Esophagus squamous epithelium (tissue), 5 donors: ENCODE measurements at regions not wholly inside any gene's neighbourhood (a gene's known extent, or its start where the extent isn't known, plus 50 kb on each side); places are given as distances from the start of the nearest gene placed in this dataset.

Source experiments
- DNase-seq: peaks from one replicate; lab custom pipeline; 2025; lab: John Stamatoyannopoulos, UW
- H3K27ac ChIP-seq, 4 donors: fragments of 200-600 bp; sonication (generic); one replicate each; pipeline ENCODE4 v1.5.1; 2016 to 2019; ENCODE audit warnings: mild to moderate bottlenecking in 1 of 4
- H3K27me3 ChIP-seq, 4 donors: fragments of 200-600 bp; sonication (generic); 1 replicate in 3 of 4; 2 replicates in 1 of 4; pipeline versions ENCODE4 v1.5.1 to v1.6.0; 2017 to 2021; ENCODE audit warnings: antibody characterized with exemption in 1 of 4
- H3K36me3 ChIP-seq, 3 donors: fragments of 200-600 bp; sonication (generic); one replicate each; pipeline ENCODE4 v1.5.1; 2016 to 2019
- H3K4me1 ChIP-seq, 3 donors: fragments of 200-600 bp; sonication (generic); one replicate each; pipeline ENCODE4 v1.5.1; 2017 to 2019
- H3K4me3 ChIP-seq, 4 donors: fragments of 200-600 bp; sonication (generic); 1 replicate in 3 of 4; 2 replicates in 1 of 4; pipeline ENCODE4 v1.5.1; 2016 to 2019; ENCODE audit warnings: mild to moderate bottlenecking in 2 of 4, moderate library complexity in 1 of 4
- H3K9me3 ChIP-seq, 3 donors: fragments of 200-600 bp; sonication (generic); one replicate each; pipeline ENCODE4 v1.5.1; 2016 to 2019
- POLR2A ChIP-seq, 4 donors: fragments of 450-650 bp; IDR thresholded peaks; one replicate each; pipeline ENCODE4 v1.6.1; 2017; ENCODE audit warnings: antibody characterized with exemption in 4 of 4, mild to moderate bottlenecking in 4 of 4, moderate library complexity in 3 of 4
- WGBS, 2 donors: methylation state at CpG; one replicate each; pipeline ENCODE4 v1.1.5; 2018; 5-methylcytosine and 5-hydroxymethylcytosine counted together
- intact Hi-C: fragments of 100-400 bp; cut with DNase I; formaldehyde crosslinking; loops from one replicate; pipeline ENCODE4 v1.15.0; 2022
- TF ChIP-seq, protein P1 (sequence below), 6 experiments: fragments of 450-650 bp in 4 of 6; fragments of 200-600 bp in 2 of 6; sonication (generic) in 2 of 6; IDR thresholded peaks; one replicate each; pipeline ENCODE4 v1.5.1; 2016 to 2019; ENCODE audit warnings: antibody characterized with exemption in 6 of 6, mild to moderate bottlenecking in 4 of 6, moderate library complexity in 4 of 6
- donor health status: DM: yes; HTN: yes; CAD: no.

GRCh38 chr5:167283691-167284090, 1007.8 kb upstream of the WWC1 start:
- 61 to 78% methylated on average over 3 to 4 of the region's 4 CpGs for WGBS, 2 donors
- intact Hi-C loops, result no loop called here
- no peak for DNase-seq
- Histone ChIP-seq H3K27me3 (no peaks in the 10 kb centered on the region), H3K27ac (no peak overlapping the region), H3K4me3 (no peak overlapping the region), H3K36me3 (no peaks in the 10 kb centered on the region), H3K9me3 (no peaks in the 10 kb centered on the region), H3K4me1 (no peaks in the 10 kb centered on the region)
- TF ChIP-seq POLR2A (IDR thresholded peaks at IDR 0.05), result no peak
- TF ChIP-seq, protein P1, sequence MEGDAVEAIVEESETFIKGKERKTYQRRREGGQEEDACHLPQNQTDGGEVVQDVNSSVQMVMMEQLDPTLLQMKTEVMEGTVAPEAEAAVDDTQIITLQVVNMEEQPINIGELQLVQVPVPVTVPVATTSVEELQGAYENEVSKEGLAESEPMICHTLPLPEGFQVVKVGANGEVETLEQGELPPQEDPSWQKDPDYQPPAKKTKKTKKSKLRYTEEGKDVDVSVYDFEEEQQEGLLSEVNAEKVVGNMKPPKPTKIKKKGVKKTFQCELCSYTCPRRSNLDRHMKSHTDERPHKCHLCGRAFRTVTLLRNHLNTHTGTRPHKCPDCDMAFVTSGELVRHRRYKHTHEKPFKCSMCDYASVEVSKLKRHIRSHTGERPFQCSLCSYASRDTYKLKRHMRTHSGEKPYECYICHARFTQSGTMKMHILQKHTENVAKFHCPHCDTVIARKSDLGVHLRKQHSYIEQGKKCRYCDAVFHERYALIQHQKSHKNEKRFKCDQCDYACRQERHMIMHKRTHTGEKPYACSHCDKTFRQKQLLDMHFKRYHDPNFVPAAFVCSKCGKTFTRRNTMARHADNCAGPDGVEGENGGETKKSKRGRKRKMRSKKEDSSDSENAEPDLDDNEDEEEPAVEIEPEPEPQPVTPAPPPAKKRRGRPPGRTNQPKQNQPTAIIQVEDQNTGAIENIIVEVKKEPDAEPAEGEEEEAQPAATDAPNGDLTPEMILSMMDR (IDR thresholded peaks at IDR 0.05), result no peak

DNA sequence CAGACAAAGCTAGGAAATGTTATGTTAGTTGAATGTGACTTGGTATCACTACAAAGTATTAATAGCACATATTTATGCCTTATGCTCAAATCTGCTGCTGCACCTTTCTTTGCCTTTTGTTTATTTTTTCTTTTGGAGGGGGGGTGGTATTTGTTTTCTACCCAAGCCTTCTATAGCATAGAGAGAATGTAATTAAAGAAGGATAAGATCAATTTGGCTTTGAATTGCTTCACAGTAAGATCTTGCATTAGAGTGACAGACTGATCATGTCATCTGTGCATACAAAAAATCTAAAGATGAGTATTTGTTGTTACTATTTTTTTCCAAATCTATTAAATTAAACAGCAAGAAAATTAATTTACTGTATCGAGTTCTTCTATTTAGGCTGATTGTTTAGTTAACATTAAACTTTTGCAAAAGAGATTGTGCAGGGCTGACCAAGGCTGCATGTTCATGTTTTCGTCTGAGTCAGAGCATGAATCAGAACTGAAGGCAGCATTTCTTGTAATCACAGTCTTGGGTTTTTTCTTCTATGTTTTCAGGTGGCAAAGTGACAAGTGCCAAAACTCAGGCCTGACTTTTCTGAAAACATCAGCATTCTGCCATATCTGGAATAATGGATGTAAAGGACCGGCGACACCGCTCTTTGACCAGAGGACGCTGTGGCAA, 1007.1 kb upstream of the WWC1 start:
- TF ChIP-seq, protein P1 (IDR thresholded peaks at IDR 0.05), result no peak
- no peak for TF ChIP-seq POLR2A (IDR thresholded peaks at IDR 0.05)
- Histone ChIP-seq H3K27ac (no peak overlapping the region), H3K27me3 (no peaks in the 10 kb centered on the region), H3K4me1 (no peaks in the 10 kb centered on the region), H3K9me3 (no peaks in the 10 kb centered on the region), H3K36me3 (no peaks in the 10 kb centered on the region), H3K4me3 (no peak overlapping the region)
- intact Hi-C loops, result no loop called here
- DNase-seq, result no peak
- 62 to 76% methylated on average over 5 to 6 of the region's 6 CpGs for WGBS, 2 donors

- WGBS, 2 donors, result 64 to 66% methylated on average over 5 of the region's 5 CpGs
- H3K36me3 ChIP-seq, result no peaks in the 10 kb centered on the region
- intact Hi-C loops, result no loop called here
Observed at GRCh38 chr5:167285591-167285990, 1005.9 kb upstream of the WWC1 start.

DNA sequence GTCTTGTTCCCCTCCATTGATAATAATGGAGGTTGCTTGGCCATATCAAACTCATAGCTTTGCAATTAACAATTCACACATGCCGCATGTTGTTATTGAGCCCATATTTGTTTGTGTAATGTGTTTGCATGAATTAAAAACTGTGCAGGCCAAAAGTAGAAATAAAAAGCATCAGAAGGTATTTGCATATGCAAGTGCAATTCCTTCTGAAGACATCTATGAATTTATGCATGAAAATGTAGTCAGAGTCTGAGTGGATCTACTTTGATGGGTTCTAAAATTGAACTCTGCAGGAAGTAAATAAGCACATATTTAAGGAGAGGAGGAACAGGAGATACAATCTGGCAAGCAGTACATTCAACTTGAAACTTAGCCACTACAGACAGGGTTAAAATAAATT, 1004.6 kb upstream of the WWC1 start:
- intact Hi-C loops, result no loop called here
- DNase-seq, result no peak
- Histone ChIP-seq H3K4me1 (no peaks in the 10 kb centered on the region), H3K9me3 (no peaks in the 10 kb centered on the region), H3K36me3 (no peaks in the 10 kb centered on the region), H3K27me3 (no peaks in the 10 kb centered on the region), H3K4me3 (no peak overlapping the region), H3K27ac (no peak overlapping the region)
- WGBS, 2 donors, result 81 to 94% methylated on average over 1 of the region's 1 CpG
- TF ChIP-seq, protein P1 (IDR thresholded peaks at IDR 0.05), result no peak
- TF ChIP-seq POLR2A (IDR thresholded peaks at IDR 0.05), result no peak

More at GRCh38 chr5:167285591-167285990, 1005.9 kb upstream of the WWC1 start:
- TF ChIP-seq POLR2A (IDR thresholded peaks at IDR 0.05), result no peak
- TF ChIP-seq, protein P1 (IDR thresholded peaks at IDR 0.05), result no peak
- no peak overlapping the region for H3K27ac ChIP-seq
- no peaks in the 10 kb centered on the region for H3K9me3 ChIP-seq
- H3K27me3 ChIP-seq, result no peaks in the 10 kb centered on the region
- no peak for DNase-seq
- no peaks in the 10 kb centered on the region for H3K4me1 ChIP-seq
- H3K4me3 ChIP-seq, result no peak overlapping the region

DNA sequence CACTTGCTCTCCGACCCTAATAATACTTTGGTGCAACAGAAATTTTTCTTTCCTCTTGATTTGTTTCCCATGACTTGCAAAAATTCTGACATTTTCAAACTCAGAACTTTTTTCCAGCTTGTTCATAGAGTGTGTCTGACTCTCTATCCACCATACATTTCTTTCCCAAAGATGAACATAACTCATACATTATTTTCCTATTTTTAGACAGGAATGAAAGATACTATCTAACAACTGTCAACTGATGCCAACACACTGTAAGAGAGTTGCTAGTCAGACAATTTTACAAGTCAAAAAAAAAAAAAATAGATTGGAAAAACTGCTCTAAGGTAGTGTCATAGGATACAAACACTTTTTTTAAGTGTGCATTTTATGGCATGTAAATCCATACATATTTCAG, 1001.0 kb upstream of the WWC1 start:
- Histone ChIP-seq H3K36me3 (no peaks in the 10 kb centered on the region), H3K27me3 (no peaks in the 10 kb centered on the region), H3K4me3 (no peak overlapping the region), H3K9me3 (no peaks in the 10 kb centered on the region), H3K4me1 (peaks cover 6 to 16% (median 13%) of the 10 kb centered on the region in 3 donors), H3K27ac (no peak overlapping the region)
- TF ChIP-seq, protein P1 (IDR thresholded peaks at IDR 0.05), result no peak
- no peak for TF ChIP-seq POLR2A (IDR thresholded peaks at IDR 0.05)
- DNase-seq, result no peak
- intact Hi-C loops, result no loop called here
- 89 to 100% methylated on average over 1 of the region's 1 CpG for WGBS, 2 donors
